CD4-positive, alpha-beta memory T cell (primary cell): ENCODE measurements at regions not wholly inside any gene's neighbourhood (a gene's known extent, or its start where the extent isn't known, plus 50 kb on each side); places are given as distances from the start of the nearest gene placed in this dataset.

ENCODE experiments used
- CTCF ChIA-PET: fragments of 350-600 bp; sonication (Branson Sonifier 250); formaldehyde crosslinking; loops from one replicate; lab custom pipeline; 2021; ENCODE audit warnings: inconsistent platforms; ENCODE audit not compliant: partially characterized antibody; lab: Charles Lee
- POLR2A ChIA-PET: fragments of 350-600 bp; sonication (Branson Sonifier 250); formaldehyde crosslinking; loops from one replicate; lab custom pipeline; 2021; ENCODE audit not compliant: partially characterized antibody; lab: Charles Lee
- DNase-seq, 5 donors: peaks; one replicate each; pipeline versions ENCODE4 v3.0.0 to v3.0.0-alpha.2; 2020 to 2022; ENCODE audit warnings: mixed read lengths in 1 of 5
- H3K27ac ChIP-seq: one replicate; pipeline ENCODE4 v1.7.0; 2013; ENCODE audit warnings: low read depth, low read length
- H3K27me3 ChIP-seq: 2 replicates; pipeline ENCODE4 v1.7.0; 2013; ENCODE audit warnings: mild to moderate bottlenecking, low read length, moderate library complexity; ENCODE audit not compliant: insufficient read depth
- H3K36me3 ChIP-seq: 2 replicates; pipeline ENCODE4 v1.7.0; 2013; ENCODE audit warnings: mild to moderate bottlenecking, low read length, moderate library complexity; ENCODE audit not compliant: insufficient read depth
- H3K4me1 ChIP-seq: 2 replicates; pipeline ENCODE4 v1.7.0; 2013; ENCODE audit warnings: mild to moderate bottlenecking, low read length, moderate library complexity; ENCODE audit not compliant: insufficient read depth
- H3K4me3 ChIP-seq, 2 donors: one replicate each; pipeline ENCODE4 v1.7.0; 2013; ENCODE audit warnings: low read length in 2 of 2, mild to moderate bottlenecking in 1 of 2
- H3K9me3 ChIP-seq, 2 donors: one replicate each; pipeline ENCODE4 v1.7.0; 2013; ENCODE audit warnings: low read length in 2 of 2, control low read depth in 1 of 2; ENCODE audit not compliant: control insufficient read depth in 1 of 2
- H3K27ac Mint-ChIP-seq, 7 donors: one replicate each; pipeline ENCODE4 v1.8.0; 2020 to 2021; ENCODE audit warnings: mixed read lengths in 7 of 7, mild to moderate bottlenecking in 6 of 7, inconsistent platforms in 3 of 7, moderate library complexity in 3 of 7
- H3K27me3 Mint-ChIP-seq, 2 donors: one replicate each; pipeline ENCODE4 v1.8.0; 2020 to 2021; ENCODE audit warnings: mixed read lengths in 2 of 2
- H3K36me3 Mint-ChIP-seq, 2 donors: one replicate each; pipeline ENCODE4 v1.8.0; 2020 to 2021; ENCODE audit warnings: mixed read lengths in 2 of 2, inconsistent platforms in 1 of 2, mild to moderate bottlenecking in 1 of 2
- H3K4me1 Mint-ChIP-seq, 4 donors: one replicate each; pipeline ENCODE4 v1.8.0; 2020 to 2021; ENCODE audit warnings: mixed read lengths in 4 of 4, mild to moderate bottlenecking in 1 of 4
- H3K4me3 Mint-ChIP-seq, 8 donors: one replicate each; pipeline ENCODE4 v1.8.0; 2020 to 2021; ENCODE audit warnings: mixed read lengths in 8 of 8, mild to moderate bottlenecking in 7 of 8, moderate library complexity in 6 of 8, inconsistent platforms in 3 of 8
- H3K9me3 Mint-ChIP-seq, 8 donors: one replicate each; pipeline ENCODE4 v1.8.0; 2020 to 2021; ENCODE audit warnings: mixed read lengths in 8 of 8, mild to moderate bottlenecking in 5 of 8, inconsistent platforms in 3 of 8, moderate library complexity in 1 of 8
- intact Hi-C: fragments of 100-400 bp; cut with micrococcal nuclease; formaldehyde crosslinking; loops from one replicate; pipeline ENCODE4 v1.15.1; 2023

GRCh38 chr15:69868756-69869155, 229.0 kb downstream of the TLE3 start:
- intact Hi-C loops = no loop called here
- DNase-seq = no peak
- Mint-ChIP-seq H3K4me3 (no peak overlapping the region), H3K4me1 (no peaks in the 10 kb centered on the region), H3K27me3 (peaks cover 2 to 4% of the 10 kb centered on the region in 2 donors), H3K9me3 (peaks cover 0 to 8% (median 5%) of the 10 kb centered on the region in 8 donors), H3K27ac (peak overlapping the region in 1 of 7 donors; percentile 12), H3K36me3 (no peaks in the 10 kb centered on the region)
- ChIA-PET CTCF (no interaction called here), POLR2A (no interaction called here)
- Histone ChIP-seq H3K36me3 (no peaks in the 10 kb centered on the region), H3K27ac (no peak overlapping the region), H3K4me1 (no peaks in the 10 kb centered on the region), H3K4me3 (no peak overlapping the region), H3K9me3 (peaks cover 0 to 2% of the 10 kb centered on the region in 2 donors), H3K27me3 (no peaks in the 10 kb centered on the region)

GRCh38 chr15:69869291-69869690, 228.4 kb downstream of the TLE3 start:
- Mint-ChIP-seq H3K9me3 (peaks cover 0 to 14% (median 8%) of the 10 kb centered on the region in 8 donors), H3K36me3 (no peaks in the 10 kb centered on the region), H3K27me3 (peaks cover 2 to 4% of the 10 kb centered on the region in 2 donors), H3K4me3 (peak overlapping the region in 1 of 8 donors; percentile 31), H3K27ac (peak overlapping the region in 1 of 7 donors; percentile 50), H3K4me1 (no peaks in the 10 kb centered on the region)
- ChIA-PET POLR2A (no interaction called here), CTCF (no interaction called here)
- Histone ChIP-seq H3K4me3 (no peak overlapping the region), H3K27me3 (no peaks in the 10 kb centered on the region), H3K9me3 (peaks cover 0 to 7% of the 10 kb centered on the region in 2 donors), H3K27ac (no peak overlapping the region), H3K4me1 (no peaks in the 10 kb centered on the region), H3K36me3 (no peaks in the 10 kb centered on the region)
- intact Hi-C loops = no loop called here
- DNase-seq = no peak

- DNase-seq = no peak
- H3K27ac ChIP-seq = no peak overlapping the region
- H3K4me1 ChIP-seq = no peaks in the 10 kb centered on the region
- ChIA-PET CTCF (no interaction called here), POLR2A (no interaction called here)
- Mint-ChIP-seq H3K4me3 (no peak overlapping the region), H3K9me3 (peaks cover 0 to 15% (median 9%) of the 10 kb centered on the region in 8 donors), H3K27me3 (peaks cover 2 to 4% of the 10 kb centered on the region in 2 donors), H3K36me3 (no peaks in the 10 kb centered on the region), H3K27ac (no peak overlapping the region), H3K4me1 (no peaks in the 10 kb centered on the region)
- no peaks in the 10 kb centered on the region for H3K27me3 ChIP-seq
- peaks cover 0 to 7% of the 10 kb centered on the region in 2 donors for H3K9me3 ChIP-seq
- intact Hi-C loops = no loop called here
- no peaks in the 10 kb centered on the region for H3K36me3 ChIP-seq
- no peak overlapping the region for H3K4me3 ChIP-seq
These were observed 227.7 kb downstream of the TLE3 start for GRCh38 chr15:69869881-69870505.

- Mint-ChIP-seq H3K27ac (no peak overlapping the region), H3K4me3 (no peak overlapping the region), H3K27me3 (peaks cover 2 to 4% of the 10 kb centered on the region in 2 donors), H3K36me3 (no peaks in the 10 kb centered on the region), H3K9me3 (peaks cover 0 to 16% (median 10%) of the 10 kb centered on the region in 8 donors), H3K4me1 (no peaks in the 10 kb centered on the region)
- no peaks in the 10 kb centered on the region for H3K4me1 ChIP-seq
- H3K4me3 ChIP-seq = no peak overlapping the region
- DNase-seq = no peak
- H3K27me3 ChIP-seq = no peaks in the 10 kb centered on the region
- ChIA-PET CTCF (no interaction called here), POLR2A (no interaction called here)
- intact Hi-C loops = no loop called here
- no peak overlapping the region for H3K27ac ChIP-seq
- peaks cover 0 to 7% of the 10 kb centered on the region in 2 donors for H3K9me3 ChIP-seq
- H3K36me3 ChIP-seq = no peaks in the 10 kb centered on the region
These were observed 226.1 kb downstream of the TLE3 start for GRCh38 chr15:69871511-69872134.

GRCh38 chr15:69873807-69874206, 223.9 kb downstream of the TLE3 start:
- no peaks in the 10 kb centered on the region for H3K27me3 ChIP-seq
- H3K4me3 ChIP-seq = no peak overlapping the region
- H3K9me3 Mint-ChIP-seq = peaks cover 0 to 16% (median 10%) of the 10 kb centered on the region in 8 donors
- no peak for DNase-seq
- CTCF ChIA-PET = no interaction called here
- no peaks in the 10 kb centered on the region for H3K36me3 ChIP-seq
- no peak overlapping the region for H3K4me3 Mint-ChIP-seq
- H3K4me1 Mint-ChIP-seq = no peaks in the 10 kb centered on the region
- H3K4me1 ChIP-seq = no peaks in the 10 kb centered on the region
- H3K27ac ChIP-seq = no peak overlapping the region
- POLR2A ChIA-PET = interaction anchor here (1.2 kb wide), 1 partner anchor 14 kb away, joined by 4 read pairs; no protein-coding TSS in a partner anchor
- no peaks in the 10 kb centered on the region for H3K36me3 Mint-ChIP-seq
- no peak overlapping the region for H3K27ac Mint-ChIP-seq
- H3K27me3 Mint-ChIP-seq = peaks cover 2 to 4% of the 10 kb centered on the region in 2 donors
- intact Hi-C loops = no loop called here
- H3K9me3 ChIP-seq = peaks cover 0 to 7% of the 10 kb centered on the region in 2 donors

GRCh38 chr15:69874321-69874720, 223.4 kb downstream of the TLE3 start:
- ChIA-PET CTCF (no interaction called here), POLR2A (interaction anchor here (1.2 kb wide), 1 partner anchor 14 kb away, joined by 4 read pairs; no protein-coding TSS in a partner anchor)
- H3K27me3 Mint-ChIP-seq = peaks cover 0 to 4% of the 10 kb centered on the region in 2 donors

GRCh38 chr15:69876064-69876940, 221.4 kb downstream of the TLE3 start:
- H3K27ac Mint-ChIP-seq = no peak overlapping the region

More at GRCh38 chr15:69874321-69874720, 223.4 kb downstream of the TLE3 start:
- intact Hi-C loops = no loop called here
- Mint-ChIP-seq H3K4me3 (no peak overlapping the region), H3K9me3 (peaks cover 0 to 16% (median 10%) of the 10 kb centered on the region in 8 donors), H3K27ac (peak overlapping the region in 1 of 7 donors; percentile 25), H3K4me1 (no peaks in the 10 kb centered on the region), H3K36me3 (no peaks in the 10 kb centered on the region)
- no peak overlapping the region for H3K4me3 ChIP-seq
- H3K27me3 ChIP-seq = no peaks in the 10 kb centered on the region
- no peaks in the 10 kb centered on the region for H3K4me1 ChIP-seq
- no peak overlapping the region for H3K27ac ChIP-seq
- H3K9me3 ChIP-seq = peaks cover 0 to 7% of the 10 kb centered on the region in 2 donors
- H3K36me3 ChIP-seq = no peaks in the 10 kb centered on the region
- DNase-seq = no peak

More at GRCh38 chr15:69876064-69876940, 221.4 kb downstream of the TLE3 start:
- Mint-ChIP-seq H3K36me3 (no peaks in the 10 kb centered on the region), H3K27me3 (peaks cover 0 to 2% of the 10 kb centered on the region in 2 donors), H3K4me1 (no peaks in the 10 kb centered on the region), H3K4me3 (peak overlapping the region in 1 of 8 donors; percentile 17), H3K9me3 (peaks cover 0 to 16% (median 10%) of the 10 kb centered on the region in 8 donors)
- ChIA-PET CTCF (no interaction called here), POLR2A (no interaction called here)
- H3K27ac ChIP-seq = no peak overlapping the region
- no peak overlapping the region for H3K4me3 ChIP-seq
- DNase-seq = no peak
- H3K36me3 ChIP-seq = no peaks in the 10 kb centered on the region
- H3K9me3 ChIP-seq = peaks cover 0 to 7% of the 10 kb centered on the region in 2 donors
- no peaks in the 10 kb centered on the region for H3K27me3 ChIP-seq
- intact Hi-C loops = no loop called here
- H3K4me1 ChIP-seq = no peaks in the 10 kb centered on the region
